Neural cell (in vitro differentiated cells): ENCODE measurements at regions not wholly inside any gene's neighbourhood (a gene's known extent, or its start where the extent isn't known, plus 50 kb on each side); places are given as distances from the start of the nearest gene placed in this dataset.

ENCODE experiments used
- H2AFZ ChIP-seq: fragments of 200-600, 300-800 bp; sonication (generic), shearing (Covaris generic); 2 replicates; pipeline ENCODE4 v1.6.0; 2014; ENCODE audit warnings: low read depth, mild to moderate bottlenecking, antibody characterized with exemption, low read length, moderate library complexity
- H3F3A ChIP-seq: fragments of 200-600 bp; shearing (Covaris generic); 2 replicates; pipeline ENCODE4 v1.6.1; 2016; ENCODE audit warnings: mild to moderate bottlenecking, moderate library complexity, mixed read lengths, antibody characterized with exemption, low read length; ENCODE audit not compliant: insufficient read depth, poor library complexity, severe bottlenecking
- H3K27ac ChIP-seq: fragments of 200-600, 300-800 bp; sonication (generic), shearing (Covaris generic); 2 replicates; pipeline ENCODE4 v1.5.1; 2014; ENCODE audit warnings: mild to moderate bottlenecking, low read length, moderate library complexity
- H3K27me3 ChIP-seq: fragments of 300-800, 200-600 bp; sonication (generic), shearing (Covaris generic); 2 replicates; pipeline ENCODE4 v1.6.0; 2014; ENCODE audit warnings: mild to moderate bottlenecking, low read depth, low read length, moderate library complexity; ENCODE audit not compliant: insufficient read depth
- H3K36me3 ChIP-seq: fragments of 300-800, 200-600 bp; sonication (generic), shearing (Covaris generic); 2 replicates; pipeline ENCODE4 v1.5.1; 2014; ENCODE audit warnings: mild to moderate bottlenecking, antibody characterized with exemption, low read length, moderate library complexity; ENCODE audit not compliant: insufficient read depth
- H3K4me2 ChIP-seq: fragments of 300-800, 200-600 bp; sonication (generic), shearing (Covaris generic); 2 replicates; pipeline ENCODE4 v1.6.0; 2014; ENCODE audit warnings: mild to moderate bottlenecking, low read length
- H3K4me3 ChIP-seq: fragments of 300-800, 200-600 bp; sonication (generic), shearing (Covaris generic); 2 replicates; pipeline ENCODE4 v1.5.1; 2014; ENCODE audit warnings: mild to moderate bottlenecking, low read length, moderate library complexity
- H3K79me2 ChIP-seq: fragments of 200-600 bp; shearing (Covaris generic); replicated peaks from 2 replicates; pipeline ENCODE4 v1.6.0; 2014; ENCODE audit warnings: mild to moderate bottlenecking, low read length, moderate library complexity; ENCODE audit not compliant: insufficient read depth
- H3K9ac ChIP-seq: fragments of 300-800, 200-600 bp; sonication (generic), shearing (Covaris generic); 2 replicates; pipeline ENCODE4 v1.6.1; 2016; ENCODE audit warnings: mild to moderate bottlenecking, low read length, mixed read lengths
- H3K9me2 ChIP-seq: fragments of 200-600 bp; shearing (Covaris generic); 2 replicates; pipeline ENCODE4 v1.6.1; 2016; ENCODE audit warnings: mild to moderate bottlenecking, low read length, mixed read lengths; ENCODE audit not compliant: insufficient read depth
- H3K9me3 ChIP-seq: fragments of 200-600, 300-800 bp; sonication (generic), shearing (Covaris generic); 2 replicates; pipeline ENCODE4 v1.6.1; 2016; ENCODE audit warnings: mild to moderate bottlenecking, mixed run types, low read length, moderate library complexity, mixed read lengths
- H4K20me1 ChIP-seq: fragments of 200-600 bp; shearing (Covaris generic); 2 replicates; pipeline ENCODE4 v1.6.1; 2016; ENCODE audit warnings: mild to moderate bottlenecking, mixed run types; ENCODE audit not compliant: insufficient read depth
- EZH2 ChIP-seq: fragments of 200-600, 300-800 bp; shearing (Covaris generic), sonication (generic); IDR thresholded peaks from 2 replicates; pipeline ENCODE4 v1.6.1; 2014; ENCODE audit warnings: antibody characterized with exemption, low read length, borderline replicate concordance, mild to moderate bottlenecking; ENCODE audit not compliant: insufficient read depth, poor library complexity, severe bottlenecking
- MXI1 ChIP-seq: fragments of 450-650 bp; conservative IDR thresholded peaks from 2 replicates; pipeline ENCODE4 v1.6.1; 2014; ENCODE audit warnings: antibody characterized with exemption, mild to moderate bottlenecking; ENCODE audit not compliant: poor library complexity, severe bottlenecking
- POLR2AphosphoS5 ChIP-seq: IDR thresholded peaks from 2 replicates; pipeline ENCODE4 v1.6.1; 2012
- RAD21 ChIP-seq: fragments of 450-650 bp; conservative IDR thresholded peaks from 2 replicates; pipeline ENCODE4 v1.6.1; 2014; ENCODE audit warnings: antibody characterized with exemption, mild to moderate bottlenecking, moderate library complexity
- SMC3 ChIP-seq: fragments of 450-650 bp; conservative IDR thresholded peaks from 2 replicates; pipeline ENCODE4 v1.6.1; 2014; ENCODE audit warnings: antibody characterized with exemption, mild to moderate bottlenecking, moderate library complexity; ENCODE audit not compliant: poor library complexity
- TF ChIP-seq, protein P1 (sequence below): fragments of 450-650 bp; IDR thresholded peaks from 2 replicates; pipeline ENCODE4 v1.5.1; 2014; ENCODE audit warnings: antibody characterized with exemption, mild to moderate bottlenecking, moderate library complexity; ENCODE audit not compliant: poor library complexity, severe bottlenecking
- TF ChIP-seq, protein P2 (sequence below): IDR thresholded peaks from 2 replicates; pipeline ENCODE4 v1.6.1; 2012; ENCODE audit warnings: borderline replicate concordance

GRCh38 chr1:47505267-47505666 lies 67.4 kb downstream of the FOXD2 start:
- TF ChIP-seq RAD21 (no peak), EZH2 (no peak), MXI1 (no peak), POLR2AphosphoS5 (no peak)
- TF ChIP-seq, protein P1, sequence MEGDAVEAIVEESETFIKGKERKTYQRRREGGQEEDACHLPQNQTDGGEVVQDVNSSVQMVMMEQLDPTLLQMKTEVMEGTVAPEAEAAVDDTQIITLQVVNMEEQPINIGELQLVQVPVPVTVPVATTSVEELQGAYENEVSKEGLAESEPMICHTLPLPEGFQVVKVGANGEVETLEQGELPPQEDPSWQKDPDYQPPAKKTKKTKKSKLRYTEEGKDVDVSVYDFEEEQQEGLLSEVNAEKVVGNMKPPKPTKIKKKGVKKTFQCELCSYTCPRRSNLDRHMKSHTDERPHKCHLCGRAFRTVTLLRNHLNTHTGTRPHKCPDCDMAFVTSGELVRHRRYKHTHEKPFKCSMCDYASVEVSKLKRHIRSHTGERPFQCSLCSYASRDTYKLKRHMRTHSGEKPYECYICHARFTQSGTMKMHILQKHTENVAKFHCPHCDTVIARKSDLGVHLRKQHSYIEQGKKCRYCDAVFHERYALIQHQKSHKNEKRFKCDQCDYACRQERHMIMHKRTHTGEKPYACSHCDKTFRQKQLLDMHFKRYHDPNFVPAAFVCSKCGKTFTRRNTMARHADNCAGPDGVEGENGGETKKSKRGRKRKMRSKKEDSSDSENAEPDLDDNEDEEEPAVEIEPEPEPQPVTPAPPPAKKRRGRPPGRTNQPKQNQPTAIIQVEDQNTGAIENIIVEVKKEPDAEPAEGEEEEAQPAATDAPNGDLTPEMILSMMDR = no peak
- Histone ChIP-seq H4K20me1 (no peaks in the 10 kb centered on the region), H3K4me2 (no peak overlapping the region), H3K36me3 (no peaks in the 10 kb centered on the region), H3K27ac (no peak overlapping the region), H3K79me2 (no peaks in the 10 kb centered on the region), H3K4me3 (no peak overlapping the region), H3F3A (no peaks in the 10 kb centered on the region), H3K27me3 (peaks cover 49% of the 10 kb centered on the region), H3K9ac (no peak overlapping the region), H2AFZ (no peak overlapping the region), H3K9me2 (no peaks in the 10 kb centered on the region), H3K9me3 (no peaks in the 10 kb centered on the region)

DNA sequence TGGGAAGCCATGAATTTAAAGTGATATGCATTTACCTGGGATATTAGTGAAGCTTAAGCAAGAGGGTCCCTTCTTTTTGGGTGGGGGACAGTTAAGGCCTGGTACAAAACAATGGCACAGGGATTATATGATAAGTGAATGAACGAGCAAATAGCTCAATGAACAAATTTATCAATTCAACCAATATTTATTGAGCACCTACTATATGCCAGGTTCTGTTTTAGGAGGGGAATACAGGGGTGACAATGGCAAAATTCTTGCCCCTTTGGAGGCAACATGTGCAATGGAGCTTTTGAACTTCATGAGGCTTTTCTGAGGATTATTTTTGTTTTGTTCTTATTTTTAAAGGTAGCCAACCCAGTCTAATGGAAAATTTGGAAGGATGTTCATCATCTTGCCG lies 68.2 kb downstream of the FOXD2 start:
- Histone ChIP-seq H3K9me3 (no peaks in the 10 kb centered on the region), H3K9me2 (no peaks in the 10 kb centered on the region), H3K27me3 (peaks cover 49% of the 10 kb centered on the region), H4K20me1 (no peaks in the 10 kb centered on the region), H2AFZ (no peak overlapping the region), H3K27ac (no peak overlapping the region), H3K36me3 (no peaks in the 10 kb centered on the region), H3K4me3 (no peak overlapping the region), H3K4me2 (no peak overlapping the region), H3K9ac (no peak overlapping the region), H3K79me2 (no peaks in the 10 kb centered on the region), H3F3A (no peaks in the 10 kb centered on the region)
- TF ChIP-seq MXI1 (no peak), SMC3 (no peak), EZH2 (no peak), RAD21 (no peak), POLR2AphosphoS5 (no peak)
- TF ChIP-seq, protein P1 = no peak
- TF ChIP-seq, protein P2, sequence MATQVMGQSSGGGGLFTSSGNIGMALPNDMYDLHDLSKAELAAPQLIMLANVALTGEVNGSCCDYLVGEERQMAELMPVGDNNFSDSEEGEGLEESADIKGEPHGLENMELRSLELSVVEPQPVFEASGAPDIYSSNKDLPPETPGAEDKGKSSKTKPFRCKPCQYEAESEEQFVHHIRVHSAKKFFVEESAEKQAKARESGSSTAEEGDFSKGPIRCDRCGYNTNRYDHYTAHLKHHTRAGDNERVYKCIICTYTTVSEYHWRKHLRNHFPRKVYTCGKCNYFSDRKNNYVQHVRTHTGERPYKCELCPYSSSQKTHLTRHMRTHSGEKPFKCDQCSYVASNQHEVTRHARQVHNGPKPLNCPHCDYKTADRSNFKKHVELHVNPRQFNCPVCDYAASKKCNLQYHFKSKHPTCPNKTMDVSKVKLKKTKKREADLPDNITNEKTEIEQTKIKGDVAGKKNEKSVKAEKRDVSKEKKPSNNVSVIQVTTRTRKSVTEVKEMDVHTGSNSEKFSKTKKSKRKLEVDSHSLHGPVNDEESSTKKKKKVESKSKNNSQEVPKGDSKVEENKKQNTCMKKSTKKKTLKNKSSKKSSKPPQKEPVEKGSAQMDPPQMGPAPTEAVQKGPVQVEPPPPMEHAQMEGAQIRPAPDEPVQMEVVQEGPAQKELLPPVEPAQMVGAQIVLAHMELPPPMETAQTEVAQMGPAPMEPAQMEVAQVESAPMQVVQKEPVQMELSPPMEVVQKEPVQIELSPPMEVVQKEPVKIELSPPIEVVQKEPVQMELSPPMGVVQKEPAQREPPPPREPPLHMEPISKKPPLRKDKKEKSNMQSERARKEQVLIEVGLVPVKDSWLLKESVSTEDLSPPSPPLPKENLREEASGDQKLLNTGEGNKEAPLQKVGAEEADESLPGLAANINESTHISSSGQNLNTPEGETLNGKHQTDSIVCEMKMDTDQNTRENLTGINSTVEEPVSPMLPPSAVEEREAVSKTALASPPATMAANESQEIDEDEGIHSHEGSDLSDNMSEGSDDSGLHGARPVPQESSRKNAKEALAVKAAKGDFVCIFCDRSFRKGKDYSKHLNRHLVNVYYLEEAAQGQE = no peak
